GM21528 (cell line): ENCODE measurements at regions not wholly inside any gene's neighbourhood (a gene's known extent, or its start where the extent isn't known, plus 50 kb on each side); places are given as distances from the start of the nearest gene placed in this dataset.
A peak's percentile ranks its signal among the peaks of the same experiment; 100 is the strongest.

Source experiments
- ATAC-seq: cut with Tn5 transposase; IDR thresholded peaks from one replicate; pipeline ENCODE4 v1.9.1; 2021; ENCODE audit warnings: mild to moderate bottlenecking, moderate library complexity; ENCODE audit not compliant: unreplicated experiment, low FRiP score

DNA sequence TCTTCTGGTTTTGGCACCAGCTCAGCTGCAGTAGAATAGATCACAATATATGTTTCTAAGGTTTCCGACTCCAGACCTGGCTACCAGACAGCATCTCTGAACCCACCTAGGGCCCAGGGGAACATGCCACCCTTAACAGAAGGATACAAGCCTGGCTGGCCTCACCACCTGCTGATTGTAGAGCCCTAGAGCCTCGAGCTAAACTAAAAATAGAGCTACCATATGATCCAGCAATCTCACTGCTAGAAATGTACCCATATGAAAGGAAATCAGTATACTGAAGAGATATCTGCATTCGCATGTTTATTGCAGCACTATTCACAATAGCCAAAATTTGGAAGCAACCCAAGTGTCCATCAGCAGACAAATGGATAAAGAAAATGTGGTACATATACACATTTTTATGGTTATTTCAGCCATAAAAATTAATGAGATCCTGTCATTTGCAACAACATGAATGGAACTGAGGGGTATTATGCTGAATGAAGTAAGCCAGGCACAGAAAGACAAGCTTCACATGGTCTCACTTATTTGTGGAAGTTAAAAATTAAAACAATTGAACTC is 242.4 kb upstream of the SLC39A10 start:
- ATAC-seq, result no peak

DNA sequence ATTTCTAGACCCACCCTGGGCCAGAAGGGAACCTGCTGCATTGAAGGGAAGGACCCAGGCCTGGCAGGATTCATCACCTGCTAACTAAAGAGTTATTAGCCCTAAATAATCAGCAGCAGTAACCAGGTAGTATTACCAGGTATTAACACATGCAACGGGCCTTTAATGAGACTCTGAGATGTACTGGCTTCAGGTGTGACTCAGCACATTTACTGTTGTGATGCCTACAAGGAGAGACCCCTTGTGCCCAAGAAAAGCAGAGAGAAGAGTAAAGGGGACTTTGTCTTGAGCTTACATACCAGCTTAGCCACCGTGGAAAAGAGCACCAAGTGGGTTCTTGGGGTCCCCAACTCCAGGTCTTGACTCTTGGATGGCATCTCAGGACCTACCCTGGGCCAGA is 243.1 kb upstream of the SLC39A10 start:
- ATAC-seq, result no peak

DNA sequence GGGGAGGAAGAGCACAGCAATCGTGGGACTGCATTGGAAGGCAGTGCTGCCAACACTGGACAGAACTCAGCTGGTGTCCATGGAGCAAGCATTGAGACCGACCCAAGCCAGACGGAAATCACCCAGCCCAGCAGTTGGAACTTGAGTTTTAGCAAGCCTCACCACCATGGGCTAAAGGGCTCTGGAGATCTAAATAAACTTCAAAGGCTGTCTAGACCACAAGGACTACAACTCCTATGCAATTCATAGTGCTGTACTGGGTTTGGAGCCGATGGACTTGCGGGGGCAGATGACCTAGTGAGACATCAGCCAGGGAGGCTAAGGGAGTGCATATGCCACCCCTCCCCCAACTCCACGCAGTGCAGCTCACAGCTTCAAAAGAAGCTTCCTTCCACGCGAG is 243.6 kb upstream of the SLC39A10 start:
- no peak for ATAC-seq

DNA sequence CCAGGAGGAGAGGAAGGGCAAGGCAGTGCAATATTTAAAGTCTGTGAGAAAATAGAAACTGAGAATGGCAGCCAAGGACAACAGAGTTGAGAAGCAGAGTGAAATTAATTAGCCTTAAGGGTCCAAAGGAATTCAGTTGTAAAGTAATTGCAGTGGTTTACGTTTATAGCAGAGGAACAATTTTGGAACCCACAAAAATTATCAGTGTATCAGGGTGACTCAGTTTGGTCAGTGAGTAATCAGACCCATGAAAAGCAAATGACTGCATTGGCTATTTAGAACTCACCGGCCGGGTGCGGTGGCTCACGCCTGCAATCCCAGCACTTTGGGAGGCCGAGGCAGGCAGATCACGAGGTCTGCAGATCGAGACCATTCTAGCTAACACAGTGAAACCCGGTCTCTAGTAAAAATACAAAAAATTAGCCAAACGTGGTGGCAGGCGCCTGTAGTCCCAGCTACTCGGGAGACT is 245.8 kb upstream of the SLC39A10 start:
- ATAC-seq, result no peak

DNA sequence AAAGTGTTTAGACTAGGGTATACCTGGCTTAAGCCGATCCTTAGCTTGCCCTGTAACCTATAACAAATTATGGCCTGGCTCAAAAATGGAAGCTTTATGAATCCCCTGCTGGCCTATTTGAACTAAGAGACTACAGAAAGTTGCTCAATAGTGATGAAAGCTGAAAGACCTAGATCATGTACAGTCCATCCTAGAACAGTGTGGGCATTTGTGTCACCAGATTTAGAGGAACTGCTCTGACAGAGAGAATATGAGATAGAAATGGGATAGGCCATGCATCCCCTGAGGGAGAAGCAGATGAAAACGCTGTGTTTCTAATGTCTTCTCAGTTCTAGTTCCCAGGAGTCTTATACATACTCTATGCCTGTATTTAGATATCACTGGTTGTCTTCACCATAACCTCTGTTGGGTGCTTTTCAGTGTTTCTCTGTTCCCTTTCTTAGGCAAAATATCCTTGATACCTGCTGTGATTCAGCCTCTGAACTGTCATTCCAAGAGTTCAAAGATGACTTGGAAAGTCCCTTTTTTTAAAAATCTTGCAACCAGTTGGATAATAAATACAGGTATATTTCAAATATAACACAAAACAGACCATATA is 246.9 kb upstream of the SLC39A10 start:
- peak; percentile 57 for ATAC-seq

DNA sequence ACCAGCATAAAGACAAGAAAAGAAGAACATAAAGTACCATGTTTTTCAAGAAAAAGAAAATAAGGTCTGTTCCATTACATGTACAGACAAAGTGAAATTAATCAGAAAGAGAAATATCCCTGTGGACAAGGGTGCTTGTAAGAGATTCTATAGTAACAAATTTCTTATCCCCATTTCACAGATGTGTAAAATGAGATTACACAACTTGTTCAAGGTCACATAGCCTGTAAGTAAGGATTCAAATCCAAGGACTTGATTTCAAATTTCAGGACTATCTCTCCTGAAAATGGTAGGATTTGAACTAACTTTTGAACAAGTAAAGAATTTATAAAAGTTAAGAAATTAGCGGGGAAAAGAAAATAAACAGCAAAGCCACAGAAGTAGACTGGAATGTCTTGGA is 248.2 kb upstream of the SLC39A10 start:
- no peak for ATAC-seq

DNA sequence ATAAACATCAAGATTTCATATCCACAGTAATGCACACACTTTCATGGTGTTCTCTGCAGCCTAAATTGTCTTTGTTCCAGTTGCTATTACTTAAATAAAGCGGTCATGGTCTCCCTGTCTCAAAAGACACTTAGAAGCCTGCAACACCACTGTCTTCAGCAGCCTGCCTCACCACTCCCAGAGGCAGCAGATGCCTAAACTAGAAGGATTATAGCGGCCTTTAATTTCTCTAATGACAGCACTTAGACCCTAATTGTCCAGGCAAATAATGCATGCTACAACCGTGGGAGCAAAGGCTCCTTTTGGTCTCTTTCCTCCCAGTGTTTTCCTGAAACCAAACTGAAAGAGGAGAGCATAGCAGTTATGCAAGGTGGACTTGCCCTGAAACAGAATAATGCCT is 248.8 kb upstream of the SLC39A10 start:
- no peak for ATAC-seq

DNA sequence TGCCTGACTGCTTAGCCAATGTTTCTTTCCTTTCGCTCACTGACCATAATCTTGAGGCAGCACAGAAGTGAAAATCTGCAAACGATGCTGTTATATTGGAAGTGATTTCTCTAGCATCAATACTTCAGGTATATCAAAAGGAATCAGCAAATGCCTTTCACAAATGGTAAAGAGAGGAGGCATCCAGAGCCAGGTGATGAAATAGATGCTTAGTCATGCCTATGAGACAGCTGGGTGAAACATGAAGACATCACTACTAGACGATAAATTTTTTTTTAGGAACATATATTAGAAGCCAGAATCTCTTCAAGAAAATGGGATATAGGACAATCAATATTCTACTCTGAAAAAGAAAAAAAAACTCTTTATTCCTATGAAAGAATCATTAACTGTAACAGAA is 249.2 kb upstream of the SLC39A10 start:
- no peak for ATAC-seq

DNA sequence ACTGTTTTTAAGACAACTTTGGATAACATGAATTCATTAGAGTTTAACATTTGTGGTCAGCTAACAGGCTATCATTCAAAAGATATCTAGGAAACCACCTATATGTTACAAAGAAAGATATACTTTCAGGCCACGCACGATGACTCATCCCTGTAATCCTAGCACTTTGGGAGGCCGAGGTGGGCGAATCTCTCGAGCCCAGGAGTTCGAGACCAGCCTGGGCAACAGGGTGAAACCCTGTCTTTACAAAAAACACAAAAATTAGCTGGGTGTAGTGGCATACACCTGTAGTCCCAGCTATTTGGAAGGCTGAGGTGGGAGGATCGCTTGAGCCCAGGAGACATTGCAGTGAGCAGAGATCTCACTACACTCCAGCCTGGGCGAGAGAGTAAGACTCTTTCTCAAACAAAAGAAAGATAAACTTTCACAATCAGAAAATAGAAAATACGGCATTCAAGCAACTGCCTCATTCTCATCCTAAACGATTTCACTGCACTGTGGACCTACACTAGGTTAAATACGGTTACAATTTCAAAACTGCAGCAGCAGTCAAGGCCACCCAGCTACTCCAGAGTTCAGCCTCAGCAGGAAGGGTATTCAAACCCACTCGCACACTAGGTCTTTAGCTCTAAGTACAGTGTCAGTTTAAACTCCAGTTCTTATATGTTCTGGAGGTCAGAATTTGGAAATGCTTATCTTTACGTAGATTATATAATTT is 250.0 kb upstream of the SLC39A10 start:
- ATAC-seq, result no peak

DNA sequence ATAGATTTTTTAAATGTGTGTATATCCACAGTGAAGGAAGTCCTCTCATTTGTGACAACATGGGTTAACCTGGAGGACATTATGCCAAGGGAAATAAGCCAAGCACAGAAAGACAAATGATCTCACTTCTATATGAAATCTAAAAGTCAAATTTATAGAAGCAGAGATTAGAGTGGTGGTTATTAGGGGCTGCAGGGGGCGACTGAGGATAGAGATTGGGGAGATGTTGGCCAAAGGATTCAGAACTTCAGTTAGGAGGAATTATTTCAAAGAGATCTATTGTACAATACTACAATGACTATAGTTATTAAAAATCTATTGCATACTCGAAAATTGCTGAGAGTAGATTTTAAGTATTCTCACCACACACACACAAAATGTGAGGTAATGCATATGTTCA is 252.4 kb upstream of the SLC39A10 start:
- ATAC-seq, result no peak

DNA sequence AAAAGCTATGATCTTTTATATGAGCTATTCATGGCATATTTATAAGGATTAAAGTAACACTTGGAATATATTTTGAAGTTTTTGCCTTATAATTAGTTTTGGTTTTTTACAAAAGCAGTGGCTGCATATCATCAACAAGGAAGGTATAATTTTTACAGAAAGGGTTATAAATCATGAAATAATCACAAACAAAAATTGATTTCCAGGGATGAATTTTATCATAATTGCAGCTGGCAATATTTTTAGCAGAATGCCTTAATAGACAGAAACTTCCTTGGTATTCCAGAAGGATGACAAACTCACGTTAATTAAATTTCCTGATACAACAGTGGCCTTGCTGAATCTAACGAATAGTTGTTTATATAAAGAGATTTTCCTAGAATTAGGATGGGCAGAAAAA is 260.5 kb upstream of the SLC39A10 start:
- ATAC-seq, result no peak

DNA sequence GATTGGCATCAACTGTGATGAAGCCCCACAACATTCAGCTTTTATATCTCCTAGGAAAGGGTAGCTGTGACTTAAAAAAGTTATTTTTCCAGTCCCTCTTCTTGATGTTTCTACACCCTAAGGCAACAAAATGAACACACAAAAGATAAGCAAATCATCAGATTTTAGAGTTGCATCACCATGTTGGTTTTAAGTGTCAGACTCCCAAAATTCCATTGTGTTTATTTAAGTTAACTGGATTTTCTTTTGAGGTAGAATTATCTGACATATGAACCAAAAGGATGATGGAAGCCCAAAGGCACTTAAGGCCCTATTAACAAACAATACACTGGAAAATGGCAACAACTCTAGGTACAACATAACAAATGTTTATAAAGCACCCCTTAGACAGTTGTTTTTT is 261.7 kb upstream of the SLC39A10 start:
- no peak for ATAC-seq

DNA sequence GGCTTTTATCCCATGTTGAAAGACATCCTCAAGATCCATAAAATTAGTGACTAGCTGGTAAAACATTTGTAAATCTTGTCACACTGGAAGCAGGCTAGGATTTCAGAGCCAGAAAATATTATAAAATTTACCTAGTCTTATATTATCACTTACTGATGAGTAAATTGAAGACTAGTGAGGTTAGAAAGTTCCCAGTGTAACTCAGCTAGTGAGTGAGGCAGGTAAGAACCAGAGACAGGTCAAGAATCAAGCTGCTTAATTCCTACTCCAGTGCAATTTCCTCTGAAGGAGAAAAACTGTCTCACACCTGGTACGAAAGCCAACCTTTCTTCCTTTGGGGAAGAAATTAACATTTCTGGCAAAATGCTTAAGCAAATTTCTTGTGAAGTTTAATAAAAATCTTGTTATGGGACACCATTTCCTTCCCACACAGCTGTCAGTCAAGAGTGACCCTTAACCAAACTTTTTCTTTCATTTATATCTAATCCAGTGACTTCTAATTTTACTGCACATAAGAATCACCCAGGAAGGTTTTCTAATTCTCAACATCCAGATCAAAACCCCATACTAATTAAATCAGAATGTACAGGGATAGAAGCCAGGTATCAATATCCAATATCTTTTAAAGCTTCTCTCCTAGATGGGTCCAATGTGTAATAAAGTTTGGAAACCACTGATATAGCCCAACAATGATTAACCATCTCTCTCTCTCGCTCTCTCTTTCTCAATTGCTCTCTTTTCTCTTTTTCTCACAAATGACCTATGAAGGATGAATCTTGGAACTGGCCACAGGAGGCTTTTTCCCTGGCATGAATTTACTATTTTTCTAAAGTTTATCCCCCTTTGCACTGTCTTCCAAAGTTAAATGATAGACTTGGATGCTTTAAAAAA is 264.3 kb upstream of the SLC39A10 start:
- no peak for ATAC-seq

DNA sequence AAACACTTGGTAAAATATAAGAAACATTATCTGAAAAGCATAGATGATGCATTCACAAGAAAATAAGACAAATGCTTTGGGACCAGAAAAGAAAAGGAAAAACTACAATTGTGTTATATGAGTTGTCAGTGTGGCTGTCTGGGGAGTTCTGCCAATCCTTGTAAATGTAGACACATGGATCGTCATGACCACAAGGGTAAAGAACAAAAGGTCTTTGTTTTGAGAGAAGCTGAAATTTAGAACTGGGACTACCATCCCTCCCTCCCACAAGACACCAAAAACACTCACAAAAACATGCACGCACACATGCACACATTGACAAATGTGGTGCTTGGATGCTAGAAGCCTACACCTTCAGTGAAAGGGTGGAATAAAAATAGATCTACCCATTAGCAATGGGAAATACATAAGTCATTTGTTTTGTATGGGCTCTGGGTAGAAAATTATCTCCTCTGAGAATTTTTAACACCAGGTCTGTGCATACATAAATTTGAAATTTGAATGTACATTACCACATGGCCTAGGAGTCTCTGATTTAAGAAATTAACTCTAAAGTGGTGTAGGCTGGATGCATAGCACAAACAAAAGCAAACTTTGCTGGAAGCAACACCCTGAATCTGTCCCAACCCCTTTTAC is 266.2 kb upstream of the SLC39A10 start:
- ATAC-seq, result no peak

DNA sequence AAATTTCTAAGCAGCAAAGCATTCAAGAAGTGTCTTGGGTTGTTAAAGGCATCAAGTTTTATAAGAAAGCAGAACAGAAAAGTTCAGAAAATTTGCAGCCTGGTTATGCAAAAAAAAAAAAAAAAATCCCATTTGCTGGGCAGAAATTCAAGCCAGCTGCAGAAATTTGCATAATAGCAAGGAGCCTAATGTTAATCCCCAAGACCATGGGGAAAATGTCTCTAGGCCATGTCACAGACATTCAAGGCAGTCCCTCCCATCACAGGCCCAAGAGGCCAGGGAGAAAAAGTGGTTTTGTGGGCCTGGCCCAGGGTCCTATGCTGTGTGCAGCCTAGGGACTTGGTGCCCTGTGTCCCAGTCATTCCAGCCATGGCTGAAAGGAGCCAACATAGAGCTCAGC is 269.0 kb upstream of the SLC39A10 start:
- no peak for ATAC-seq

DNA sequence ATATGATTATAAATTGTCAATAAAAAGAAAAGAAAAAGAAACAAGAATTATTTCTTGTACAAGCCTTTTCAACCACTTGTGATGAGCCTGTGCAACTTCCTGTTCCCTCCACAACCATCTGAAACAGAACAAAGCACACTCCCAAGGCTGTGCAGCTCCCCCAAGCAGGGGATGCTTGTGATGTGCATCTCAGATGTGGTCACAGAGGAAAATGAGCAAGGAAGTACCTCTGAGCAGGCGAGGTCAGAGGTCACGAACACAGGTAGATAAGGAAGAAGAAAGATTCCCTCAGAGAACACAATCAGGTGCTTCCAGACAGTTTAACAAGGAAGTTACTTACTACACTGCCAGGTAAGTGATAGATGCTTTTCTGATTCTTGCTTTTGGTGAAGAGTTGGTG is 274.8 kb upstream of the SLC39A10 start:
- no peak for ATAC-seq

DNA sequence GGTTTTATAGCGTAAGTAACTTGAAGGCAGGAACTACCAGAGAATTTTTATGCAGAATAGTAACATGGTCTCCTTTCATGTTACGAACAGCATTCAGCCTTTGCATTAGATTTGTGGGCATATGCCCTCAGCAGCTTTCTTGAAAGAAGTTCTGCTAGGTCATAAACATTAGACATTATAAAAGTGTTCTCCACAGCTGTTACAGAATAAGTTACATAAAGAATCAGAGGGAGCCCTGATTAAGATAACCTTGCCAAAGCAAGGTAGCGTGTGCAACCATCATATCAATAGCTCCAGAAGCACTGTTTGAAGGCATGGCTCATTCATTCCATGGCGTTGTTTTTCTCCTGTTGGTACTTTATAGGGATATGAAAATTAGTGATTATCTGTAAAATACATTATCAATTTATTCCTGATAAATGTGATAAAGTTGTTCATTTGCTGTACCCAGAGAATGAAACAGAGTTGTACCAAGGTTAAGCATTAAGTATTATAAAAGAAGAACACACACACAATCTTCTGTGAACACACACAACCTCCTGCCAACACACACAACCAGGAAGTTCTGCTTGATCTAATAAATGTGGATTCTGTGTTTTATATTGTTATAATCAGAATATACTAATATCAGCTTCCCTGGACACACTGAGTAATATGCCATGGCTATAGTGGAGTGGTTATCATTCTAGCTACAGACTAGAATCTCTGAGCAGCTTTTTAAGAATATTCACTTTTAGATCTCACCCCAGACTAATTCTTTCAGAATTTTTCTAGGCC is 286.7 kb upstream of the SLC39A10 start:
- ATAC-seq, result no peak

DNA sequence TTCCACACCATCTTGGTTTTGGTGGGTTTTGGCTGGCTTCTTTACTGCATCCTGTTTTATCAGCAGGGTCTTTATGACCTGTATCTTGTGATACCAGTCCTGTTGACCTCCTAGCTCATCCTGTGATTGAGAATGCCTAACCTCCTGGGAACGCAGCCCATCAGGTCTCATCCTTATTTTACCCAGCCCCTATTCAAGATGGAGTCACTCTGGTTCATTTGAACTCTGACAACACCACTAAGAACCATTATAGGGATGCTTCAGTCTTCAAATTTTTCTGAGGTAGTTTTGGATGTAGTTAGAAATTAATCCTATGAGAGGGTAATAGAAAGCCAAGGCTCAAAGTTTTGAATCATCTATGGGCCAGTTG is 287.8 kb upstream of the SLC39A10 start:
- ATAC-seq, result no peak

DNA sequence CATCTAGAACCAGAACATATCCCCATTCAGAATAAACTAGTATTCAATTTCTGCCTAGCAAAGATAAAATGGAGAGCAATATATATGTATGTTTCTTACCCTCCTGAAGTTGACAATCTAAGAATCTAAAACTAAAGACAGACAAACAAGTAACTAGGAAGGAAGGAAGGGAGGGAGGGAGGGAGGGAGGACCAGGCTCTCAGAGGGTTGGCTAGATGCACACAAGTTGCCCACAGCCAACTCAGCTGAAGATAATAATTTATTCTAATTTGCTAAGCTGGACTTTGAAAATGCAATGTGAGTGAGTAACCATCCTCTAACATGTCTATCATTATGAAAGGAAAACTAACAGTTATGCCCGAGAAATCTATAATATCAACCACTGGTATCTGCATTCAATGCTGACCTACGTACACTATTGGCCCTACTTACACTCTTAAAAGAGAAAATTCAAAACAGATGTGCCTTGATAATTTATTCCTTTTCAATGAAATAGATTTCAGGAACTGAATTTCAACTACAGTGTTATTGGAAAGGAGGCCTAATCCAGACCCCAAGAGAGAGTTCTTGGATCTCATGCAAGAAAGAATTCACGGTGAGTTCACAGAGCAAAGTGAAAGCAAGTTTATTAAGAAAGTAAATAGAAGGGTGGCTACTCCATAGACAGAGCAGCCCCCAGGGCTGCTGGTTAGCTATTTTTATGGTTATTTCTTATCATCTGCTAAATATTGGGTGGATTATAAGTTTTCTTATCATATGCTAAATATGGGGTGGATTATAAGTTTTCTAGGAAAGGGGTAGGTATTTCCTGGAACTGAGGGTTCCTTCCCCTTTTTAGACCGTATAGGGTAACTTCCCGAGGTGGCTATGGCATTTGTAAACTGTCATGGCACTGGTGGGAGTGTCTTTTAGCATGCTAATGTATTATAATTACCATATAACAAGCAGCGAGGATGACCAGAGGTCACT is 288.5 kb upstream of the SLC39A10 start:
- ATAC-seq, result no peak
